Stomach smooth muscle (tissue), 2 donors: ENCODE measurements at regions not wholly inside any gene's neighbourhood (a gene's known extent, or its start where the extent isn't known, plus 50 kb on each side); places are given as distances from the start of the nearest gene placed in this dataset.
"Not testable (repeated sequence)": the region's sequence is repeated elsewhere in the genome, so short reads cannot be mapped to it uniquely, and the experiment has no call there.

Experiments
- H3K27ac ChIP-seq: one replicate; pipeline ENCODE4 v1.7.0; 2013; ENCODE audit warnings: mild to moderate bottlenecking, low read length, inconsistent platforms
- H3K27me3 ChIP-seq, 2 donors: one replicate each; pipeline ENCODE4 v1.7.0; 2013; ENCODE audit warnings: low read length in 2 of 2; ENCODE audit not compliant: insufficient read depth in 2 of 2, control insufficient read depth in 1 of 2
- H3K36me3 ChIP-seq, 2 donors: one replicate each; pipeline ENCODE4 v1.7.0; 2013; ENCODE audit warnings: low read length in 2 of 2; ENCODE audit not compliant: control insufficient read depth in 2 of 2, insufficient read depth in 2 of 2
- H3K4me1 ChIP-seq: one replicate; pipeline ENCODE4 v1.7.0; 2013; ENCODE audit warnings: low read length; ENCODE audit not compliant: control insufficient read depth, insufficient read depth
- H3K4me3 ChIP-seq, 2 donors: one replicate each; pipeline ENCODE4 v1.7.0; 2013; ENCODE audit warnings: low read length in 2 of 2
- H3K9ac ChIP-seq, 2 donors: one replicate each; pipeline ENCODE4 v1.7.0; 2013; ENCODE audit warnings: low read length in 2 of 2, mild to moderate bottlenecking in 1 of 2
- H3K9me3 ChIP-seq, 2 donors: one replicate each; pipeline ENCODE4 v1.7.0; 2013; ENCODE audit warnings: low read length in 2 of 2; ENCODE audit not compliant: control insufficient read depth in 2 of 2
- donor health status: healthy.
- donor health status: Pancreatic carcinoma.

GRCh38 chr6:125375013-125375412, 73.2 kb upstream of the HDDC2 start:
- H3K27me3 ChIP-seq: no peaks in the 10 kb centered on the region
- no peaks in the 10 kb centered on the region for H3K4me1 ChIP-seq
- no peaks in the 10 kb centered on the region for H3K9me3 ChIP-seq

GRCh38 chr6:125375821-125376220, 74.1 kb upstream of the HDDC2 start:
- Histone ChIP-seq H3K9me3 (no peaks in the 10 kb centered on the region), H3K4me3 (no peak overlapping the region), H3K27me3 (no peaks in the 10 kb centered on the region), H3K27ac (no peak overlapping the region), H3K36me3 (no peaks in the 10 kb centered on the region), H3K9ac (no peak overlapping the region), H3K4me1 (no peaks in the 10 kb centered on the region)

More at GRCh38 chr6:125375013-125375412, 73.2 kb upstream of the HDDC2 start:
- Histone ChIP-seq H3K9ac (no peak overlapping the region), H3K4me3 (no peak overlapping the region), H3K27ac (no peak overlapping the region), H3K36me3 (no peaks in the 10 kb centered on the region)

- Histone ChIP-seq H3K36me3 (no peaks in the 10 kb centered on the region), H3K27ac (no peak overlapping the region), H3K4me1 (no peaks in the 10 kb centered on the region), H3K27me3 (no peaks in the 10 kb centered on the region), H3K4me3 (no peak overlapping the region), H3K9me3 (no peaks in the 10 kb centered on the region), H3K9ac (no peak overlapping the region)
These were observed 75.9 kb upstream of the HDDC2 start for GRCh38 chr6:125377621-125378020.

GRCh38 chr6:125379174-125379573, 77.4 kb upstream of the HDDC2 start:
- H3K4me1 ChIP-seq: no peaks in the 10 kb centered on the region
- no peak overlapping the region for H3K4me3 ChIP-seq
- no peaks in the 10 kb centered on the region for H3K27me3 ChIP-seq
- no peak overlapping the region for H3K9ac ChIP-seq
- no peaks in the 10 kb centered on the region for H3K9me3 ChIP-seq
- no peaks in the 10 kb centered on the region for H3K36me3 ChIP-seq
- H3K27ac ChIP-seq: no peak overlapping the region

- no peak overlapping the region for H3K4me3 ChIP-seq
- no peaks in the 10 kb centered on the region for H3K27me3 ChIP-seq
- no peaks in the 10 kb centered on the region for H3K4me1 ChIP-seq
- H3K9me3 ChIP-seq: no peaks in the 10 kb centered on the region
- H3K9ac ChIP-seq: no peak overlapping the region
- H3K36me3 ChIP-seq: no peaks in the 10 kb centered on the region
- no peak overlapping the region for H3K27ac ChIP-seq
These were observed 78.7 kb upstream of the HDDC2 start for GRCh38 chr6:125380474-125380873.

- H3K9me3 ChIP-seq, H3K4me1 ChIP-seq, H3K4me3 ChIP-seq, H3K9ac ChIP-seq, H3K27me3 ChIP-seq, H3K36me3 ChIP-seq, H3K27ac ChIP-seq: not testable (repeated sequence)
These were observed 84.6 kb upstream of the HDDC2 start for GRCh38 chr6:125386337-125386736.

GRCh38 chr6:125392682-125393081, 90.9 kb upstream of the HDDC2 start:
- Histone ChIP-seq H3K4me1 (no peaks in the 10 kb centered on the region), H3K9me3 (no peaks in the 10 kb centered on the region), H3K4me3 (no peak overlapping the region), H3K9ac (no peak overlapping the region), H3K27me3 (no peaks in the 10 kb centered on the region), H3K36me3 (no peaks in the 10 kb centered on the region), H3K27ac (no peak overlapping the region)

- Histone ChIP-seq H3K4me3 (no peak overlapping the region), H3K36me3 (no peaks in the 10 kb centered on the region), H3K9me3 (no peaks in the 10 kb centered on the region), H3K27me3 (no peaks in the 10 kb centered on the region), H3K4me1 (no peaks in the 10 kb centered on the region), H3K27ac (no peak overlapping the region), H3K9ac (no peak overlapping the region)
These were observed 91.7 kb upstream of the HDDC2 start for GRCh38 chr6:125393449-125393858.

- H3K27ac ChIP-seq: no peak overlapping the region
- no peaks in the 10 kb centered on the region for H3K4me1 ChIP-seq
- H3K27me3 ChIP-seq: no peaks in the 10 kb centered on the region
- H3K9me3 ChIP-seq: no peaks in the 10 kb centered on the region
- no peak overlapping the region for H3K4me3 ChIP-seq
- H3K36me3 ChIP-seq: no peaks in the 10 kb centered on the region
- no peak overlapping the region for H3K9ac ChIP-seq
These were observed 105.0 kb upstream of the HDDC2 start for GRCh38 chr6:125406741-125407140.

GRCh38 chr6:125414507-125414906, 112.7 kb upstream of the HDDC2 start:
- no peaks in the 10 kb centered on the region for H3K4me1 ChIP-seq
- H3K9ac ChIP-seq: no peak overlapping the region
- H3K9me3 ChIP-seq: peaks cover 0 to 3% of the 10 kb centered on the region in 2 donors
- H3K4me3 ChIP-seq: no peak overlapping the region
- H3K36me3 ChIP-seq: no peaks in the 10 kb centered on the region
- no peak overlapping the region for H3K27ac ChIP-seq
- no peaks in the 10 kb centered on the region for H3K27me3 ChIP-seq

GRCh38 chr6:125415913-125416312, 114.1 kb upstream of the HDDC2 start:
- Histone ChIP-seq H3K4me3 (no peak overlapping the region), H3K27ac (no peak overlapping the region), H3K9ac (no peak overlapping the region), H3K36me3 (no peaks in the 10 kb centered on the region), H3K9me3 (peaks cover 0 to 3% of the 10 kb centered on the region in 2 donors), H3K27me3 (no peaks in the 10 kb centered on the region), H3K4me1 (no peaks in the 10 kb centered on the region)
